ENCODE measurements at regions not wholly inside any gene's neighbourhood (a gene's known extent, or its start where the extent isn't known, plus 50 kb on each side); places are given as distances from the start of the nearest gene placed in this dataset.

- H3K9me3 Mint-ChIP-seq (ENCODE audit: low read depth): no peaks in the 10 kb centered on the region
- CTCF ChIA-PET: no interaction called here
- ATAC-seq (no peak), DNase-seq (no peak)
- no peaks in the 10 kb centered on the region for H3K4me1 Mint-ChIP-seq
- H3K4me3 Mint-ChIP-seq: no peak overlapping the region
- no peaks in the 10 kb centered on the region for H3K36me3 Mint-ChIP-seq
- no peak overlapping the region for H3K27ac Mint-ChIP-seq
- no peaks in the 10 kb centered on the region for H3K27me3 Mint-ChIP-seq
Observed at GRCh38 chr2:15681089-15681885, 89.6 kb downstream of the DDX1 start.

- H3K36me3 Mint-ChIP-seq: no peaks in the 10 kb centered on the region
- H3K9me3 Mint-ChIP-seq (ENCODE audit: low read depth): no peaks in the 10 kb centered on the region
- H3K4me3 Mint-ChIP-seq: no peak overlapping the region
- DNase-seq: no peak
- no peaks in the 10 kb centered on the region for H3K4me1 Mint-ChIP-seq
- H3K27ac Mint-ChIP-seq: no peak overlapping the region
- H3K27me3 Mint-ChIP-seq: no peaks in the 10 kb centered on the region
- CTCF ChIA-PET: no interaction called here
- no peak for ATAC-seq
Observed at GRCh38 chr2:15682354-15682753, 90.7 kb downstream of the DDX1 start.

GRCh38 chr2:15684161-15685039 lies 92.7 kb downstream of the DDX1 start:
- no peak for ATAC-seq
- Mint-ChIP-seq H3K4me1 (no peaks in the 10 kb centered on the region), H3K4me3 (no peak overlapping the region), H3K36me3 (no peaks in the 10 kb centered on the region), H3K27ac (no peak overlapping the region), H3K27me3 (peaks cover 9% of the 10 kb centered on the region), H3K9me3 (ENCODE audit: low read depth) (no peaks in the 10 kb centered on the region)
- CTCF ChIA-PET: no interaction called here
- no peak for DNase-seq

GRCh38 chr2:15685143-15685542 lies 93.5 kb downstream of the DDX1 start:
- Mint-ChIP-seq H3K4me1 (no peaks in the 10 kb centered on the region), H3K36me3 (no peaks in the 10 kb centered on the region), H3K27me3 (peaks cover 9% of the 10 kb centered on the region), H3K9me3 (ENCODE audit: low read depth) (no peaks in the 10 kb centered on the region), H3K27ac (no peak overlapping the region), H3K4me3 (no peak overlapping the region)
- CTCF ChIA-PET: no interaction called here
- no peak for DNase-seq
- no peak for ATAC-seq

GRCh38 chr2:15686643-15687042 lies 95.0 kb downstream of the DDX1 start:
- Mint-ChIP-seq H3K36me3 (no peaks in the 10 kb centered on the region), H3K9me3 (ENCODE audit: low read depth) (no peaks in the 10 kb centered on the region), H3K4me3 (no peak overlapping the region), H3K27ac (no peak overlapping the region), H3K27me3 (peaks cover 9% of the 10 kb centered on the region), H3K4me1 (no peaks in the 10 kb centered on the region)
- CTCF ChIA-PET: no interaction called here
- no peak for ATAC-seq
- DNase-seq: no peak

- no peak for ATAC-seq
- peaks cover 9% of the 10 kb centered on the region for H3K27me3 Mint-ChIP-seq
- DNase-seq: no peak
- no peaks in the 10 kb centered on the region for H3K9me3 Mint-ChIP-seq (ENCODE audit: low read depth)
- no peaks in the 10 kb centered on the region for H3K36me3 Mint-ChIP-seq
- no peaks in the 10 kb centered on the region for H3K4me1 Mint-ChIP-seq
- H3K4me3 Mint-ChIP-seq: no peak overlapping the region
- H3K27ac Mint-ChIP-seq: no peak overlapping the region
- CTCF ChIA-PET: no interaction called here
Observed at GRCh38 chr2:15687243-15687642, 95.6 kb downstream of the DDX1 start.

- Mint-ChIP-seq H3K36me3 (no peaks in the 10 kb centered on the region), H3K9me3 (ENCODE audit: low read depth) (no peaks in the 10 kb centered on the region), H3K27ac (no peak overlapping the region), H3K4me3 (no peak overlapping the region), H3K4me1 (no peaks in the 10 kb centered on the region), H3K27me3 (peaks cover 9% of the 10 kb centered on the region)
- no peak for DNase-seq
- no peak for ATAC-seq
- CTCF ChIA-PET: no interaction called here
Observed at GRCh38 chr2:15687720-15688119, 96.1 kb downstream of the DDX1 start.

- Mint-ChIP-seq H3K4me1 (no peaks in the 10 kb centered on the region), H3K27me3 (peaks cover 9% of the 10 kb centered on the region), H3K9me3 (ENCODE audit: low read depth) (no peaks in the 10 kb centered on the region), H3K27ac (no peak overlapping the region), H3K4me3 (no peak overlapping the region), H3K36me3 (no peaks in the 10 kb centered on the region)
- CTCF ChIA-PET: no interaction called here
- ATAC-seq: no peak
- DNase-seq: no peak
Observed at GRCh38 chr2:15688924-15689568, 97.4 kb downstream of the DDX1 start.

GRCh38 chr2:15689654-15690053 lies 98.0 kb downstream of the DDX1 start:
- Mint-ChIP-seq H3K9me3 (ENCODE audit: low read depth) (no peaks in the 10 kb centered on the region), H3K36me3 (no peaks in the 10 kb centered on the region), H3K4me1 (no peaks in the 10 kb centered on the region), H3K4me3 (no peak overlapping the region), H3K27me3 (peaks cover 9% of the 10 kb centered on the region), H3K27ac (no peak overlapping the region)
- no peak for DNase-seq
- ATAC-seq: no peak
- CTCF ChIA-PET: no interaction called here

- peaks cover 9% of the 10 kb centered on the region for H3K27me3 Mint-ChIP-seq
- H3K4me1 Mint-ChIP-seq: no peaks in the 10 kb centered on the region
- ATAC-seq (no peak), DNase-seq (no peak)
- CTCF ChIA-PET: no interaction called here
- no peak overlapping the region for H3K27ac Mint-ChIP-seq
- no peak overlapping the region for H3K4me3 Mint-ChIP-seq
- no peaks in the 10 kb centered on the region for H3K9me3 Mint-ChIP-seq (ENCODE audit: low read depth)
- no peaks in the 10 kb centered on the region for H3K36me3 Mint-ChIP-seq
Observed at GRCh38 chr2:15691586-15692310, 100.1 kb downstream of the DDX1 start.

GRCh38 chr2:15692551-15693377 lies 101.1 kb downstream of the DDX1 start:
- CTCF ChIA-PET: interaction anchor here (0.6 kb wide), 1 partner anchor 13 kb away, joined by 3 read pairs; no protein-coding TSS in a partner anchor
- no peaks in the 10 kb centered on the region for H3K4me1 Mint-ChIP-seq
- ATAC-seq: no peak

GRCh38 chr2:15693382-15693781 lies 101.7 kb downstream of the DDX1 start:
- no peak overlapping the region for H3K4me3 Mint-ChIP-seq
- no peaks in the 10 kb centered on the region for H3K36me3 Mint-ChIP-seq
- peaks cover 7% of the 10 kb centered on the region for H3K27me3 Mint-ChIP-seq
- ATAC-seq: no peak
- H3K27ac Mint-ChIP-seq: no peak overlapping the region
- DNase-seq: no peak
- H3K9me3 Mint-ChIP-seq (ENCODE audit: low read depth): peaks cover 2% of the 10 kb centered on the region
- CTCF ChIA-PET: interaction anchor here (0.6 kb wide), 1 partner anchor 14 kb away, joined by 3 read pairs; no protein-coding TSS in a partner anchor
- H3K4me1 Mint-ChIP-seq: no peaks in the 10 kb centered on the region

More at GRCh38 chr2:15692551-15693377, 101.1 kb downstream of the DDX1 start:
- Mint-ChIP-seq H3K27ac (no peak overlapping the region), H3K4me3 (no peak overlapping the region), H3K9me3 (ENCODE audit: low read depth) (no peaks in the 10 kb centered on the region), H3K27me3 (peaks cover 8% of the 10 kb centered on the region), H3K36me3 (no peaks in the 10 kb centered on the region)
- no peak for DNase-seq

Measured in activated CD8-positive, alpha-beta memory T cell treated with anti-CD3 and anti-CD28 coated beads, Interleukin-2, amount 10 ng/mL, durations not matched to agents 7 days and 5 days (primary cell).